ENCODE measurements at regions not wholly inside any gene's neighbourhood (a gene's known extent, or its start where the extent isn't known, plus 50 kb on each side); places are given as distances from the start of the nearest gene placed in this dataset.

GRCh38 chr6:23559587-23560343 is 566.2 kb upstream of the NRSN1 start:
- H3K4me2 ChIP-seq (ENCODE audit: insufficient read depth, low read length) = no peak overlapping the region
- no peak overlapping the region for H3K9ac ChIP-seq (replicated peaks; ENCODE audit: extremely low read depth, insufficient read depth, low read length)
- no peaks in the 10 kb centered on the region for H3K9me1 ChIP-seq (replicated peaks; ENCODE audit: control insufficient read depth, extremely low read depth, insufficient read depth, low read length)
- POLR2A ChIA-PET = no interaction called here
- dilution Hi-C loops (cut with MboI; ENCODE audit: extremely low pct_ligation_motif_present, low sequenced_read_pairs) = no loop called here
- no peaks in the 10 kb centered on the region for H4K20me1 ChIP-seq (replicated peaks; ENCODE audit: control insufficient read depth, extremely low read depth, insufficient read depth, low read length)
- FAIRE-seq (no peak), DNase-seq (ENCODE audit: low read depth, low spot score) (no peak)
- no peak overlapping the region for H3K27ac ChIP-seq (ENCODE audit: insufficient read depth, low read depth, low read length)
- TF ChIP-seq FOS (IDR thresholded peaks at IDR 0.05; ENCODE audit: borderline replicate concordance, insufficient read depth, low read length) (no peak), POLR2AphosphoS5 (IDR thresholded peaks at IDR 0.05; ENCODE audit: insufficient read depth, low read depth, low read length) (no peak), GATA2 (IDR thresholded peaks at IDR 0.05; ENCODE audit: insufficient read depth, insufficient read length, low read depth, low read length) (no peak), EZH2 (IDR thresholded peaks at IDR 0.05; ENCODE audit: borderline replicate concordance, low read depth, low read length, severe bottlenecking) (no peak), JUN (IDR thresholded peaks at IDR 0.05; ENCODE audit: borderline replicate concordance, insufficient read depth, insufficient read length, low read depth) (no peak), MYC (IDR thresholded peaks at IDR 0.05; ENCODE audit: low read depth, low read length) (no peak), POLR2A (IDR thresholded peaks at IDR 0.05; ENCODE audit: low read depth, low read length) (no peak)
- TF ChIP-seq, protein P1, sequence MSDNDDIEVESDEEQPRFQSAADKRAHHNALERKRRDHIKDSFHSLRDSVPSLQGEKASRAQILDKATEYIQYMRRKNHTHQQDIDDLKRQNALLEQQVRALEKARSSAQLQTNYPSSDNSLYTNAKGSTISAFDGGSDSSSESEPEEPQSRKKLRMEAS (IDR thresholded peaks at IDR 0.05; ENCODE audit: insufficient read depth, insufficient read length) = no peak
- TF ChIP-seq, protein P2, sequence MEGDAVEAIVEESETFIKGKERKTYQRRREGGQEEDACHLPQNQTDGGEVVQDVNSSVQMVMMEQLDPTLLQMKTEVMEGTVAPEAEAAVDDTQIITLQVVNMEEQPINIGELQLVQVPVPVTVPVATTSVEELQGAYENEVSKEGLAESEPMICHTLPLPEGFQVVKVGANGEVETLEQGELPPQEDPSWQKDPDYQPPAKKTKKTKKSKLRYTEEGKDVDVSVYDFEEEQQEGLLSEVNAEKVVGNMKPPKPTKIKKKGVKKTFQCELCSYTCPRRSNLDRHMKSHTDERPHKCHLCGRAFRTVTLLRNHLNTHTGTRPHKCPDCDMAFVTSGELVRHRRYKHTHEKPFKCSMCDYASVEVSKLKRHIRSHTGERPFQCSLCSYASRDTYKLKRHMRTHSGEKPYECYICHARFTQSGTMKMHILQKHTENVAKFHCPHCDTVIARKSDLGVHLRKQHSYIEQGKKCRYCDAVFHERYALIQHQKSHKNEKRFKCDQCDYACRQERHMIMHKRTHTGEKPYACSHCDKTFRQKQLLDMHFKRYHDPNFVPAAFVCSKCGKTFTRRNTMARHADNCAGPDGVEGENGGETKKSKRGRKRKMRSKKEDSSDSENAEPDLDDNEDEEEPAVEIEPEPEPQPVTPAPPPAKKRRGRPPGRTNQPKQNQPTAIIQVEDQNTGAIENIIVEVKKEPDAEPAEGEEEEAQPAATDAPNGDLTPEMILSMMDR (IDR thresholded peaks at IDR 0.05; ENCODE audit: extremely low read depth in 1 of 2, insufficient read depth in 1 of 2, low read depth in 1 of 2, low read length in 2 of 2) = no peak
- no TSS peak for BruUV-seq (replicated peaks)
- no peak overlapping the region for H3K4me3 ChIP-seq (replicated peaks in 1 of 3; ENCODE audit: insufficient read depth in 1 of 3, low read depth in 1 of 3, low read length in 3 of 3)
- H2AFZ ChIP-seq (ENCODE audit: low read depth, low read length) = no peak overlapping the region
- no peaks in the 10 kb centered on the region for H3K4me1 ChIP-seq (ENCODE audit: control insufficient read depth, extremely low read depth, insufficient read depth, low read length)
- intact Hi-C loops (cut with micrococcal nuclease) = no loop called here
- no peaks in the 10 kb centered on the region for H3K36me3 ChIP-seq (ENCODE audit: control insufficient read depth in 2 of 2, extremely low read depth in 1 of 2, insufficient read depth in 2 of 2, low read length in 2 of 2)
- CTCF ChIA-PET = no interaction called here
- no peaks in the 10 kb centered on the region for H3K9me3 ChIP-seq (replicated peaks; ENCODE audit: control insufficient read depth, insufficient read depth, low read length)
- H3K27me3 ChIP-seq (ENCODE audit: control insufficient read depth in 2 of 2, insufficient read depth in 2 of 2, low read length in 2 of 2) = no peaks in the 10 kb centered on the region
- H3K79me2 ChIP-seq (ENCODE audit: control insufficient read depth, insufficient read depth, low read length) = no peaks in the 10 kb centered on the region
